Activated T-cell treated with anti-CD3 and anti-CD28 coated beads, Interleukin-2, amount 50 U/mL, for 24 hours (primary cell): ENCODE measurements at regions not wholly inside any gene's neighbourhood (a gene's known extent, or its start where the extent isn't known, plus 50 kb on each side); places are given as distances from the start of the nearest gene placed in this dataset.

Source experiments
- DNase-seq: peaks from one replicate; pipeline ENCODE4 v3.0.0-alpha.2; 2020
- H3K27ac Mint-ChIP-seq: 2 replicates; pipeline ENCODE4 v1.8.0; 2020; ENCODE audit warnings: mild to moderate bottlenecking, mixed read lengths
- H3K27me3 Mint-ChIP-seq: 2 replicates; pipeline ENCODE4 v1.8.0; 2020; ENCODE audit warnings: mixed read lengths
- H3K36me3 Mint-ChIP-seq: 2 replicates; pipeline ENCODE4 v1.8.0; 2020; ENCODE audit warnings: low read depth, mixed read lengths
- H3K4me1 Mint-ChIP-seq: 2 replicates; pipeline ENCODE4 v1.8.0; 2020; ENCODE audit warnings: low read depth, mixed read lengths
- H3K4me3 Mint-ChIP-seq: 2 replicates; pipeline ENCODE4 v1.8.0; 2020; ENCODE audit warnings: mild to moderate bottlenecking, moderate library complexity, mixed read lengths
- H3K9me3 Mint-ChIP-seq: 2 replicates; pipeline ENCODE4 v1.8.0; 2020; ENCODE audit warnings: mixed read lengths

GRCh38 chr1:239218301-239218700, 168.1 kb upstream of the CHRM3 start:
- Mint-ChIP-seq H3K4me1 (no peaks in the 10 kb centered on the region), H3K36me3 (no peaks in the 10 kb centered on the region), H3K4me3 (no peak overlapping the region), H3K9me3 (peaks cover 19% of the 10 kb centered on the region), H3K27me3 (no peaks in the 10 kb centered on the region), H3K27ac (no peak overlapping the region)
- no peak for DNase-seq

DNA sequence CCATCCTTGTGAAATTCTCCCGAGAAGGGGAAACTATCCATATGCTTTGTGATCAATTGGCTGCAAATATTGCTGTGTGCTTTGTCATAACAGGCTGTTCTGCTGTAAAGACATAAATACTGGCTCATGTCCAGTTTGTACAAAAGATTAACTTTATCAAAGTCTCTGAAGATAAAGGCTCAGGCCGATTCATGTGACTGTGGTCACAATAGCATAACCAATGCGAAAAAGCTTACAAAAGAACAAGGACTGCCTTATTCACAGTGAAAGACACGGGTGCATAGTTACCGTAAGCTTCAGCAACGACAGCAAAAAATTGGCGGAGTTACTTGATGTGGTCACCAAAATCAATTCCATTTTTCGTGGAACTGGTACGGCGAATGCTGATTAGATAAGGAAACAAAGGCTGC, 173.6 kb upstream of the CHRM3 start:
- DNase-seq: no peak
- H3K4me1 Mint-ChIP-seq: no peaks in the 10 kb centered on the region
- no peak overlapping the region for H3K4me3 Mint-ChIP-seq
- H3K36me3 Mint-ChIP-seq: no peaks in the 10 kb centered on the region
- no peak overlapping the region for H3K27ac Mint-ChIP-seq
- H3K9me3 Mint-ChIP-seq: no peaks in the 10 kb centered on the region
- no peaks in the 10 kb centered on the region for H3K27me3 Mint-ChIP-seq

DNA sequence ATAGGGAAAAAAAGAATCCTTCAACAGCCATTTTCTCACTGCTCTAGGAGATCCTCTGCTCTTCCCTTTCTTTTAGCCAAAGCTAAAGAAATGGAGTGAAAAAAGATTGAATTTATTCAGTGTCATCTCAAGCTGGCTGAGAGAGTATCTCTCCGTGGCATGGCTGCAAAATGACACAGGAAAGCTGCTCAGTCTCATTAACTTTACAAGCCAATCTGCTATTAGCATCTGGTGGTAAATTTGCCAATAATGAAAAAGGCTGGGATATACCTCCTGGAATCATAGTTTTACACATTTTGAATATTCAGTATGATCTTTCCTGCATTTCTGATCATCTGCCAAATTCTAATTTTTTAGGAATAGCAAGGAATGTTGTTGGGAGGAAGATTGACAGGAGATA, 176.8 kb upstream of the CHRM3 start:
- Mint-ChIP-seq H3K36me3 (no peaks in the 10 kb centered on the region), H3K27me3 (no peaks in the 10 kb centered on the region), H3K9me3 (no peaks in the 10 kb centered on the region), H3K4me3 (no peak overlapping the region), H3K27ac (no peak overlapping the region), H3K4me1 (no peaks in the 10 kb centered on the region)
- no peak for DNase-seq

DNA sequence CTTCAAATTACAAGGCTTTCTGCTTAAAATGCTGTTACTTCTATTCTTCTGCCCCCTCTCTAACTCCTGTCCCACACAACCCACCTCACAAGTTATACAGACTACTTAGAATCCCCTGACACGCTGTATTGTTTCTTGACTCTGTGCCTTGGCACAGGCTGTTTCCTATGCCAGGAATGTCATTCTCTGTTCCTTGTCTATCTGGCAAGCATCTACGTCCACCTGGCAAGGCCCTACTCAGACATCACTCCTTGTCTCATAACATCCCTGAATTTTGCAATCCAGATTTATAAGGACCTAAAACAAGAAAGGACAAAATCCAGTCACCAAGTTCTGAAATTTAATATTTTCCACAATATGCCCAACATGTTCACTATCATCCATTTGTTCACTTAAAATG, 182.0 kb upstream of the CHRM3 start:
- Mint-ChIP-seq H3K27me3 (no peaks in the 10 kb centered on the region), H3K4me1 (no peaks in the 10 kb centered on the region), H3K36me3 (no peaks in the 10 kb centered on the region), H3K27ac (no peak overlapping the region), H3K9me3 (no peaks in the 10 kb centered on the region), H3K4me3 (no peak overlapping the region)
- no peak for DNase-seq

DNA sequence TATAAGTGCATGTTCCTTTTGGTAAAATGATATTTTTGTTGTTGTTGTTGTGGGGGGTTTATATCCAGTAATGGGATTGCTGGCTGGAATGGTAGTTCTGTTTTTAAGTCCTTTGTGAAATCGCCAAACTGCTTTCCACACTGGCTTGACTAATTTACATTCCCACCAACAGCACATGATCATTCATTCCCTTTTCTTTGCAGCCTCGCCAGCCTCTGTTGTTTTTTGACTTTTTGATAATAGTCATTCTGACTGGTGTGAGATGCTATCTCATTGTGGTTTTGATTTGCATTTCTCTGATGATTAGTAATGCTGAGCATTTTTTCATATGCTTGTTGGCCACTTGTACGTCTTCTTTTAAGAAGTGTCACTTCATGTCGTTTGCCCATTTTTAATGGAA, 188.5 kb upstream of the CHRM3 start:
- H3K4me3 Mint-ChIP-seq: no peak overlapping the region

GRCh38 chr1:239189998-239190512, 196.3 kb upstream of the CHRM3 start:
- Mint-ChIP-seq H3K9me3 (peaks cover 2% of the 10 kb centered on the region), H3K4me3 (no peak overlapping the region), H3K27ac (no peak overlapping the region), H3K36me3 (no peaks in the 10 kb centered on the region), H3K27me3 (no peaks in the 10 kb centered on the region), H3K4me1 (no peaks in the 10 kb centered on the region)
- DNase-seq: no peak

More for the DNA sequence above, 188.5 kb upstream of the CHRM3 start:
- Mint-ChIP-seq H3K4me1 (no peaks in the 10 kb centered on the region), H3K9me3 (peaks cover 4% of the 10 kb centered on the region), H3K27me3 (no peaks in the 10 kb centered on the region), H3K36me3 (no peaks in the 10 kb centered on the region), H3K27ac (no peak overlapping the region)
- no peak for DNase-seq

- Mint-ChIP-seq H3K9me3 (no peaks in the 10 kb centered on the region), H3K27ac (no peak overlapping the region), H3K4me3 (no peak overlapping the region), H3K27me3 (no peaks in the 10 kb centered on the region), H3K36me3 (no peaks in the 10 kb centered on the region), H3K4me1 (no peaks in the 10 kb centered on the region)
- DNase-seq: no peak
Observed at GRCh38 chr1:239186487-239186886, 199.9 kb upstream of the CHRM3 start.

DNA sequence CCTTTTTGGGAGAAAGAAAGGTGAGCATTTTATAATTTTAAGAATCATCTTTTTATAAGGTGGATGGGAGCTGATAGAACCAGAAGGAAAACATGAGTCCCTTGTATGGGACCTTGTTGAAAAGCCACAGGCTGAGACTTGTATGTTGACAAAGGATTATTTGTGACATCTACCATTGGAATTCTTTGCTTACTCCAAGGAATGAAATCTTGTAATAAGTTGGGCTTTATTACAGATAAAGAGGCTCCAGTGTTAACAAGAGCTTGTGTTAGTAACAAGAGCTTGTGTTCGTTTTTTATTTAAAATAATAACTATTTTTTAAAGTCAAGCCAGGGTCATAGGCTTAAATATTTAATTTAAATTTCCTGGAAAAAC, 201.1 kb upstream of the CHRM3 start:
- Mint-ChIP-seq H3K9me3 (no peaks in the 10 kb centered on the region), H3K4me3 (no peak overlapping the region), H3K4me1 (no peaks in the 10 kb centered on the region), H3K27me3 (no peaks in the 10 kb centered on the region), H3K36me3 (no peaks in the 10 kb centered on the region), H3K27ac (no peak overlapping the region)
- DNase-seq: no peak

DNA sequence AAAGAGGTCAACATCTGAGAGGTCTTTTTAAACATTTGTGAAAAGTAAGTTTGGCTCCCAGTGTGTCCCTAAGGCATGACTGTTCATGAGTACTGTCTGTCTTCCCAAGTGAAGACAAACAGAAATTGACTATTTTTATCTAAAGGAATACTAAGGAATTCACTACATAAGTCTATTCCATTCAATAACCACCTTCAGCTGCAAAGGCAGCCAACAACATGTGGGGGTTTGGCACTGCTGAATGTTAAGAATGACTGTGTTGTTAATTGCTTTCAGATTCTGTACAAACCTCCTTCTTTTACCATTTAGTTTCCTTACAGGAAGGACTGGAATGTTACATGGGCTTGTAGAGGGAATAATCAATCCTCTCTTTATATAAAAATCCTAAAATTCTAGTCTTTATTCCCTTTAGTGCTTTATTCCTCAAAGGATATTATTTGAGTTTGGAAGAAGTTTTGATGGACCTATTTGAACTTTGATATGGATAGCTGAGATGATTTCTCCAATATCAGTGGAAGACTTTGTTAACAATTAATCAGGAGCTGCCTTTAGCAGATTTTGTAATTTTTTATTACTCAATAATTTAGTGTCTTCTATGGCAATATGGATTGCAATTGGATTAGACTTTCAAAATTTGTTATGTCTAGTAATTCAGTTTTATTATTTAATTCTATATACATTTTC, 201.7 kb upstream of the CHRM3 start:
- no peaks in the 10 kb centered on the region for H3K27me3 Mint-ChIP-seq

GRCh38 chr1:239178961-239179360, 207.4 kb upstream of the CHRM3 start:
- H3K27ac Mint-ChIP-seq: no peak overlapping the region
- no peaks in the 10 kb centered on the region for H3K4me1 Mint-ChIP-seq
- no peaks in the 10 kb centered on the region for H3K36me3 Mint-ChIP-seq
- DNase-seq: no peak
- no peak overlapping the region for H3K4me3 Mint-ChIP-seq
- H3K27me3 Mint-ChIP-seq: no peaks in the 10 kb centered on the region
- peaks cover 4% of the 10 kb centered on the region for H3K9me3 Mint-ChIP-seq

More for the DNA sequence above, 201.7 kb upstream of the CHRM3 start:
- H3K27ac Mint-ChIP-seq: no peak overlapping the region
- no peak for DNase-seq
- H3K36me3 Mint-ChIP-seq: no peaks in the 10 kb centered on the region
- no peaks in the 10 kb centered on the region for H3K9me3 Mint-ChIP-seq
- H3K4me1 Mint-ChIP-seq: no peaks in the 10 kb centered on the region
- H3K4me3 Mint-ChIP-seq: no peak overlapping the region

DNA sequence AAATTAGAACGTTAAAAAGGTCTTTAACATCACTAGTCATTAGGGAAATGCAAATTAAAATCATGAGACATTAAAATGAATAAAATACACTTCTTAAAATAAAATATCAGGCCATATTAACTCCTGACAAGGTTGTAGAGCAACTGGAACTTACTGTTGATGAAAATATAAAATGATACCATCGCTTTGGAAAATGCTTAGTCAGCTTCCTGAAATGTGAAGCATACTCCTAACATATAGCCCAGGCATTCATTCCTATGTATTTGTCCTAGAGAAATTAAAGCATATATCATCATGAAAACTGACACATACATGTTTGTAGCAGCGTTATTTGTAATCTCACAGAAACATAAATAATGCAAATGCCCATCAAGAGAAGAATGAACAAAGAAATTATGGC, 211.5 kb upstream of the CHRM3 start:
- Mint-ChIP-seq H3K4me1 (no peaks in the 10 kb centered on the region), H3K27ac (no peak overlapping the region), H3K27me3 (no peaks in the 10 kb centered on the region), H3K9me3 (peaks cover 13% of the 10 kb centered on the region), H3K4me3 (no peak overlapping the region), H3K36me3 (no peaks in the 10 kb centered on the region)
- DNase-seq: no peak

GRCh38 chr1:239170828-239171227, 215.5 kb upstream of the CHRM3 start:
- H3K4me3 Mint-ChIP-seq: no peak overlapping the region
- no peaks in the 10 kb centered on the region for H3K36me3 Mint-ChIP-seq
- H3K9me3 Mint-ChIP-seq: peaks cover 10% of the 10 kb centered on the region
- H3K4me1 Mint-ChIP-seq: no peaks in the 10 kb centered on the region
- H3K27ac Mint-ChIP-seq: no peak overlapping the region
- H3K27me3 Mint-ChIP-seq: no peaks in the 10 kb centered on the region
- DNase-seq: no peak

DNA sequence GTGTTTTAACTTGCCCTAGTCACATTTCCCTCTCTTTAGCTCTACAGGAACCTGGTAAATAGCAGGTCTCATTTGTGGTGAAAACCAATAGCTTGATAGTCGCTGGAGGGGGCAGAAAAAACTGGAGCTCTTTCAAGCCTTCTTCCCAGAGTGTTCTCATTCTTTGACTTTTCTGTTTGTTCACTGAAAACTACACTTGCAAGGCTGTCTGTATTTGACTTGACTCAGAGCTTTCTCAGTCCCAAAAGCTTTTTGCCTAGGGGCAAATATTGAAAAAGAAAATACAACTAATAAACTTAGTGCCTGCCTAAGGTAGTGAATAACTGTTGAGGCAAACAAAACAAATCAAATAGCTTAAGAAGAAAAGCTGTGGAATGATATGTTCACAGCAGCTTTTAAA, 217.1 kb upstream of the CHRM3 start:
- Mint-ChIP-seq H3K27me3 (no peaks in the 10 kb centered on the region), H3K36me3 (no peaks in the 10 kb centered on the region), H3K4me1 (no peaks in the 10 kb centered on the region), H3K9me3 (peaks cover 10% of the 10 kb centered on the region), H3K27ac (no peak overlapping the region), H3K4me3 (no peak overlapping the region)
- no peak for DNase-seq

DNA sequence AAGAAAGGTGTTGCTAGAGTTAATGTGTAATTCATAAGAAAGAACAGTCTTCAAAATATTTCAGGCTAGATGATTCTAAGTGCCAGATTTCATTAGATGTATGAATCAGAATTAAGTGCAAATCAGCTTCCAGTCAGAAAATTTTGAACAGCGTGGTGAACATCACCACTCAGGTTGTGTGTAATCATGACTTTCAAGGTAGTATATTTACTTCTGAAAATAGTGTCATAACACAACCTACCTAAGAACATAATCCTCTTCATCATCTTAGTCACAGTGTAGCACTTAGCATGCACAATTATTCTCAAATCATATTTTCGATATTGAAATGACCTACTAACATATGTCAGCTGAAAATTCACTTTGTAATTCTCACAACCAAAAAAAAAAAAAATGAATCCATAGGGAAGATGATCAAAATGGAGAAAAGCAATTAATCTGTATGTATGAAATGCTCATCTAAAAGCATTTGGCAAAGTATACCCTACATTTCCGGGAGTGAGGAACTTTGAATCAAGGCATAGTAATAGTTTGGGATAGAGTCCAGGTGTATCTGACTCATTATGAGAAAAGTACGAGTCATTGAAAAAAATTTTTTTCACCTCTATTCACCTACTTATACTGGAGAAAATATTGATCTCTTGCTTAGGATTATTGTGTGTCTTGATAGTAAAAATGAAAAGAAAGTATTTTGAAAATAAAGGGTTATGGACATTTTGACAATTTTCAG, 221.8 kb upstream of the CHRM3 start:
- H3K9me3 Mint-ChIP-seq: no peaks in the 10 kb centered on the region
- H3K27ac Mint-ChIP-seq: no peak overlapping the region
- H3K4me3 Mint-ChIP-seq: no peak overlapping the region
- no peaks in the 10 kb centered on the region for H3K36me3 Mint-ChIP-seq
- H3K27me3 Mint-ChIP-seq: no peaks in the 10 kb centered on the region
- DNase-seq: no peak
- H3K4me1 Mint-ChIP-seq: no peaks in the 10 kb centered on the region

DNA sequence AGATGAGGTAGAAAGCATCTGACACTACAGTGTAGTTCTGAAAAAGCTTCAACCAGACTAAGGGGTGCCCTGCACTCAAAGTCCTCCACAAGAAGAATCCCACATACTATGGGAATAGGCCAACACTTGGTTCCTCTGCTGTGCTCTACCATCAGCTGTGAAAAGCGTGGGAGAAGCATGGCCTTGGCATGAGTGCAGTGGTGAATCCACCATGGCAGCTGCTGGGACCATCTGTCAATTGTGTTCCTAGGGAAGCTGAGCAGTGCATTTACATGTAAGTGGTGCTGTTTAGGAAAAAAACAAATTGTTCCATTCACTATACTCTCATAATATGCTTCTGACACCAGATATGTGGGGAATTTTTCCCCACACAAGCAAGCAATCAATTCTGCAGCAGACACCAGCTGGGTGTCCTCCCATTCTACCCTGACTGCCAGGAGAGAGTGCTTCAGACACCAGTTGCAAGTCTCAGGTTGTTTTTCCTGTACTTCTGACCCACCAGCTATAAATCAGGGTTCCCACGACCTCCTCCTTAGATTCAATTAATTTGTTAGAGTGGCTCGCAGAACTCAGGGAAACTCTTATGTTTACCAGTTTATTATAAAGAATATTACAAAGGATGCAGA, 230.8 kb upstream of the CHRM3 start:
- Mint-ChIP-seq H3K36me3 (no peaks in the 10 kb centered on the region), H3K4me3 (no peak overlapping the region), H3K4me1 (no peaks in the 10 kb centered on the region), H3K9me3 (no peaks in the 10 kb centered on the region), H3K27me3 (no peaks in the 10 kb centered on the region), H3K27ac (no peak overlapping the region)
- no peak for DNase-seq
